ENCODE measurements at regions not wholly inside any gene's neighbourhood (a gene's known extent, or its start where the extent isn't known, plus 50 kb on each side); places are given as distances from the start of the nearest gene placed in this dataset.
"Not testable (repeated sequence)": the region's sequence is repeated elsewhere in the genome, so short reads cannot be mapped to it uniquely, and the experiment has no call there.

GRCh38 chr16:87117936-87118335 lies 199.3 kb downstream of the C16orf95 start:
- intact Hi-C loops (cut with DNase I, micrococcal nuclease) = no loop called here
- Histone ChIP-seq H3K4me3 (no peak overlapping the region), H3K9me3 (no peaks in the 10 kb centered on the region), H3K36me3 (ENCODE audit: low read depth) (no peaks in the 10 kb centered on the region), H3K4me1 (ENCODE audit: low read depth) (no peaks in the 10 kb centered on the region)
- DNase-seq (no peak), ATAC-seq (no peak)
- TF ChIP-seq, protein P1, sequence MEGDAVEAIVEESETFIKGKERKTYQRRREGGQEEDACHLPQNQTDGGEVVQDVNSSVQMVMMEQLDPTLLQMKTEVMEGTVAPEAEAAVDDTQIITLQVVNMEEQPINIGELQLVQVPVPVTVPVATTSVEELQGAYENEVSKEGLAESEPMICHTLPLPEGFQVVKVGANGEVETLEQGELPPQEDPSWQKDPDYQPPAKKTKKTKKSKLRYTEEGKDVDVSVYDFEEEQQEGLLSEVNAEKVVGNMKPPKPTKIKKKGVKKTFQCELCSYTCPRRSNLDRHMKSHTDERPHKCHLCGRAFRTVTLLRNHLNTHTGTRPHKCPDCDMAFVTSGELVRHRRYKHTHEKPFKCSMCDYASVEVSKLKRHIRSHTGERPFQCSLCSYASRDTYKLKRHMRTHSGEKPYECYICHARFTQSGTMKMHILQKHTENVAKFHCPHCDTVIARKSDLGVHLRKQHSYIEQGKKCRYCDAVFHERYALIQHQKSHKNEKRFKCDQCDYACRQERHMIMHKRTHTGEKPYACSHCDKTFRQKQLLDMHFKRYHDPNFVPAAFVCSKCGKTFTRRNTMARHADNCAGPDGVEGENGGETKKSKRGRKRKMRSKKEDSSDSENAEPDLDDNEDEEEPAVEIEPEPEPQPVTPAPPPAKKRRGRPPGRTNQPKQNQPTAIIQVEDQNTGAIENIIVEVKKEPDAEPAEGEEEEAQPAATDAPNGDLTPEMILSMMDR (IDR thresholded peaks at IDR 0.05) = no peak

- TF ChIP-seq, protein P1 (IDR thresholded peaks at IDR 0.05) = no peak
- ATAC-seq (no peak), DNase-seq (no peak)
- intact Hi-C loops (cut with DNase I, micrococcal nuclease) = no loop called here
- H3K4me1 ChIP-seq (ENCODE audit: low read depth) = no peaks in the 10 kb centered on the region
- H3K36me3 ChIP-seq (ENCODE audit: low read depth) = no peaks in the 10 kb centered on the region
- no peak overlapping the region for H3K4me3 ChIP-seq
- peaks cover 5% of the 10 kb centered on the region for H3K9me3 ChIP-seq
Measured at GRCh38 chr16:87119168-87119567, 198.0 kb downstream of the C16orf95 start.

DNA sequence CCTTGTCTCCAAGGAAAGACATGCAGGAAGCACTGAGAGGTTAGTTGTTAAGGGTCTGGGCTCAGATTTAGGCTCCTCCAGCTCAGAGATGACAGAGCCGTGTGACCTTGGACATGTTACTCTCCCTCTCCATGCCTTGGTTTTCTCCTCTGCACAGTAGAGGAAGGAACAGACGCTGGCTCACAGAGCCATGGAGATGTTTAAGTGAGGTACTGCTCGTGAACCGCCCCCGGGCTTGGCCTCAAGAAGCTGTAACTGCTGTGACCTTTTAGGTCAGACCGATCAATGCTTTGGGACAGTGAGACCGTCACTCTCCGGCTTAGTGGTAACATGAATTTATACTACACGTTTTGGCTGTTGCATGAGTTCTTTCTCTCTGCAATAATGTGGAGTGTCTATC lies 197.4 kb downstream of the C16orf95 start:
- DNase-seq = no peak
- H3K9me3 ChIP-seq = peaks cover 5% of the 10 kb centered on the region
- H3K36me3 ChIP-seq (ENCODE audit: low read depth) = no peaks in the 10 kb centered on the region
- intact Hi-C loops (cut with DNase I, micrococcal nuclease) = no loop called here
- no peak overlapping the region for H3K4me3 ChIP-seq
- ATAC-seq = no peak
- TF ChIP-seq, protein P1 (IDR thresholded peaks at IDR 0.05) = no peak
- no peaks in the 10 kb centered on the region for H3K4me1 ChIP-seq (ENCODE audit: low read depth)

GRCh38 chr16:87121816-87122215 lies 195.4 kb downstream of the C16orf95 start:
- Histone ChIP-seq H3K4me3 (no peak overlapping the region), H3K36me3 (ENCODE audit: low read depth) (no peaks in the 10 kb centered on the region), H3K4me1 (ENCODE audit: low read depth) (peaks cover 3% of the 10 kb centered on the region), H3K9me3 (peaks cover 5% of the 10 kb centered on the region)
- TF ChIP-seq, protein P1 (IDR thresholded peaks at IDR 0.05) = no peak
- DNase-seq (no peak), ATAC-seq (no peak)
- intact Hi-C loops (cut with DNase I, micrococcal nuclease) = no loop called here

GRCh38 chr16:87123356-87124001 lies 193.7 kb downstream of the C16orf95 start:
- Histone ChIP-seq H3K4me3 (no peak overlapping the region), H3K4me1 (ENCODE audit: low read depth) (peaks cover 3% of the 10 kb centered on the region), H3K36me3 (ENCODE audit: low read depth) (no peaks in the 10 kb centered on the region), H3K9me3 (peaks cover 5% of the 10 kb centered on the region)
- TF ChIP-seq, protein P1 (IDR thresholded peaks at IDR 0.05) = no peak
- intact Hi-C loops (cut with DNase I, micrococcal nuclease) = no loop called here
- no peak for DNase-seq
- no peak for ATAC-seq

DNA sequence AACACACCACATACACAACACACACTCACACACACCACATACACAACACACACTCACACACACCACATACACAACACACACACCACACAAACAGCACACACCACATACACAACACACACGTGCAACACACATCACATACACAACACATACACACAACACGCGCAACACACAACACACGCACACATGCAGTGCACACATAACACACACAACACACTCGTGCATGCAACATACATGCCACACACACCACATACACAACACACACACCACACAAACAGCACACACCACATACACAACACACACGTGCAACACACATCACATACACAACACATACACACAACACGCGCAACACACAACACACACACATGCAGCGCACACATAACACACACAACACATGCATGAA lies 192.8 kb downstream of the C16orf95 start:
- H3K4me1 ChIP-seq (ENCODE audit: low read depth); H3K36me3 ChIP-seq (ENCODE audit: low read depth); H3K9me3 ChIP-seq; DNase-seq; ATAC-seq; intact Hi-C loops (cut with DNase I, micrococcal nuclease); H3K4me3 ChIP-seq: not testable (repeated sequence)

All from mucosa of descending colon (tissue), 3 donors.